IMR-90 (cell line): ENCODE measurements at regions not wholly inside any gene's neighbourhood (a gene's known extent, or its start where the extent isn't known, plus 50 kb on each side); places are given as distances from the start of the nearest gene placed in this dataset.

Experiments used
- ATAC-seq: fragments of 200-7000 bp; cut with Tn5 transposase; 2 replicates; pipeline ENCODE4 v1.9.1; 2020; ENCODE audit warnings: low read depth, mild to moderate bottlenecking, moderate library complexity
- BruUV-seq: library from RNA; stranded (reverse); fragments of 400-500 nt; replicated peaks from 2 replicates; lab custom pipeline; 2021; lab: Mats Ljungman, UMichigan
- CTCF ChIA-PET: fragments of 300-600 bp; formaldehyde crosslinking; extraction: SDS; loops from one replicate; lab custom pipeline; 2021; ENCODE audit warnings: antibody characterized with exemption; lab: Yijun Ruan, JAX
- POLR2A ChIA-PET: fragments of 300-600 bp; sonication (Branson Sonifier 250); formaldehyde crosslinking; loops from one replicate; lab custom pipeline; 2022; ENCODE audit warnings: antibody characterized with exemption; ENCODE audit not compliant: unreplicated experiment; lab: Charles Lee
- DNase-seq: peaks from one replicate; pipeline ENCODE4 v3.0.0; 2013
- H2AFZ ChIP-seq: replicated peaks from 2 replicates; pipeline ENCODE3; 2013; ENCODE audit warnings: low read length, mild to moderate bottlenecking; ENCODE audit not compliant: poor library complexity
- H2AK5ac ChIP-seq: 2 replicates; pipeline ENCODE4 v1.6.1; 2013; ENCODE audit warnings: low read depth, low read length, inconsistent platforms
- H2AK9ac ChIP-seq: replicated peaks from 2 replicates; pipeline ENCODE3; 2013; ENCODE audit warnings: mild to moderate bottlenecking, low read depth, low read length, moderate library complexity; ENCODE audit not compliant: poor library complexity
- H2BK120ac ChIP-seq: 2 replicates; pipeline ENCODE4 v1.6.1; 2013; ENCODE audit warnings: low read depth, low read length, inconsistent platforms
- H2BK15ac ChIP-seq: 3 replicates; pipeline ENCODE4 v1.6.1; 2013; ENCODE audit warnings: low read depth, low read length, inconsistent platforms
- H2BK20ac ChIP-seq: 2 replicates; pipeline ENCODE4 v1.6.1; 2013; ENCODE audit warnings: low read depth, mild to moderate bottlenecking, inconsistent platforms, low read length, moderate library complexity
- H2BK5ac ChIP-seq: 2 replicates; pipeline ENCODE4 v1.6.1; 2013; ENCODE audit warnings: mild to moderate bottlenecking, low read depth, low read length, inconsistent platforms; ENCODE audit not compliant: poor library complexity, severe bottlenecking
- H3K14ac ChIP-seq: replicated peaks from 2 replicates; pipeline ENCODE4 v1.6.1; 2013; ENCODE audit warnings: low read depth, low read length, inconsistent platforms
- H3K18ac ChIP-seq: 2 replicates; pipeline ENCODE4 v1.6.1; 2013; ENCODE audit warnings: low read depth, low read length, control low read depth
- H3K23ac ChIP-seq: 2 replicates; pipeline ENCODE4 v1.6.1; 2013; ENCODE audit warnings: low read depth, low read length, inconsistent platforms
- H3K27ac ChIP-seq: 2 replicates; pipeline ENCODE4 v1.5.1; 2013; ENCODE audit warnings: mild to moderate bottlenecking, control low read depth, low read length; ENCODE audit not compliant: insufficient read depth
- H3K27me3 ChIP-seq: 2 replicates; pipeline ENCODE4 v1.6.1; 2013; ENCODE audit warnings: low read length; ENCODE audit not compliant: control insufficient read depth, insufficient read depth
- H3K36me3 ChIP-seq: 2 replicates; pipeline ENCODE4 v1.6.1; 2013; ENCODE audit warnings: low read length, mixed read lengths; ENCODE audit not compliant: control insufficient read depth, insufficient read depth
- H3K4ac ChIP-seq: 2 replicates; pipeline ENCODE4 v1.6.1; 2013; ENCODE audit warnings: low read depth, low read length, inconsistent platforms
- H3K4me1 ChIP-seq: 2 replicates; pipeline ENCODE4 v1.6.1; 2013; ENCODE audit warnings: low read length, mixed read lengths; ENCODE audit not compliant: control insufficient read depth, insufficient read depth
- H3K4me2 ChIP-seq: 2 replicates; pipeline ENCODE4 v1.6.1; 2013; ENCODE audit warnings: low read depth, mild to moderate bottlenecking, control low read depth, low read length, moderate library complexity
- H3K4me3 ChIP-seq: 2 replicates; pipeline ENCODE4 v1.5.1; 2013; ENCODE audit warnings: low read depth, mild to moderate bottlenecking, control low read depth, low read length, moderate library complexity; ENCODE audit not compliant: insufficient read depth
- H3K56ac ChIP-seq: 2 replicates; pipeline ENCODE4 v1.6.1; 2013; ENCODE audit warnings: low read length, inconsistent platforms; ENCODE audit not compliant: insufficient read depth; ENCODE audit errors: extremely low read depth
- H3K79me1 ChIP-seq, 2 experiments: 2 replicates each; pipeline ENCODE4 v1.6.1; 2013; ENCODE audit warnings: low read length in 2 of 2, inconsistent platforms in 1 of 2, low read depth in 1 of 2
- H3K9ac ChIP-seq: 2 replicates; pipeline ENCODE4 v1.6.1; 2013; ENCODE audit warnings: low read depth, low read length, control low read depth
- H3K9me1 ChIP-seq: 2 replicates; pipeline ENCODE4 v1.6.1; 2013; ENCODE audit warnings: low read length, inconsistent platforms; ENCODE audit not compliant: insufficient read depth
- H3K9me3 ChIP-seq: 2 replicates; pipeline ENCODE4 v1.6.1; 2013; ENCODE audit warnings: low read length; ENCODE audit not compliant: control insufficient read depth, insufficient read depth
- H4K20me1 ChIP-seq: 2 replicates; pipeline ENCODE4 v1.6.1; 2013; ENCODE audit warnings: low read length, inconsistent platforms; ENCODE audit not compliant: insufficient read depth
- H4K5ac ChIP-seq: 2 replicates; pipeline ENCODE4 v1.6.1; 2013; ENCODE audit warnings: mild to moderate bottlenecking, low read depth, low read length, control low read depth
- H4K8ac ChIP-seq, 2 experiments: 2 replicates each; pipeline ENCODE4 v1.6.1; 2013; ENCODE audit warnings: low read depth in 2 of 2, low read length in 2 of 2, control low read depth in 1 of 2, inconsistent platforms in 1 of 2
- H4K91ac ChIP-seq: 2 replicates; pipeline ENCODE4 v1.6.1; 2013; ENCODE audit warnings: low read depth, low read length, inconsistent platforms; ENCODE audit not compliant: insufficient read depth
- BHLHE40 ChIP-seq: fragments of 150-350 bp; IDR thresholded peaks from 2 replicates; pipeline ENCODE4 v1.6.1; 2016; ENCODE audit warnings: mild to moderate bottlenecking, low read depth, low read length
- CEBPB ChIP-seq: IDR thresholded peaks from 2 replicates; pipeline ENCODE4 v1.6.1; 2012; ENCODE audit warnings: low read depth, low read length, improper control_type of control experiment
- CHD1 ChIP-seq: IDR thresholded peaks from 2 replicates; pipeline ENCODE4 v1.6.1; 2012; ENCODE audit warnings: low read depth, low read length, improper control_type of control experiment
- FOS ChIP-seq: fragments of 150-350 bp; IDR thresholded peaks from 2 replicates; pipeline ENCODE4 v1.6.1; 2016; ENCODE audit warnings: low read depth, low read length
- MAFK ChIP-seq: IDR thresholded peaks from 2 replicates; pipeline ENCODE4 v1.6.1; 2012; ENCODE audit warnings: low read depth, low read length, improper control_type of control experiment
- MAZ ChIP-seq: IDR thresholded peaks from 2 replicates; pipeline ENCODE4 v1.6.1; 2012; ENCODE audit warnings: low read depth, mild to moderate bottlenecking, low read length, improper control_type of control experiment, moderate library complexity, borderline replicate concordance
- MXI1 ChIP-seq: IDR thresholded peaks from 2 replicates; pipeline ENCODE4 v1.6.1; 2012; ENCODE audit warnings: low read depth, mild to moderate bottlenecking, low read length, moderate library complexity, borderline replicate concordance
- POLR2A ChIP-seq: IDR thresholded peaks from 2 replicates; pipeline ENCODE4 v1.6.1; 2012; ENCODE audit warnings: mild to moderate bottlenecking, low read depth, low read length
- RAD21 ChIP-seq: IDR thresholded peaks from 2 replicates; pipeline ENCODE4 v1.6.1; 2012; ENCODE audit warnings: low read length, improper control_type of control experiment
- RFX5 ChIP-seq: IDR thresholded peaks from 2 replicates; pipeline ENCODE4 v1.8.0; 2012; ENCODE audit warnings: low read depth, mild to moderate bottlenecking, low read length, moderate library complexity
- SMC3 ChIP-seq: fragments of 150-350 bp; IDR thresholded peaks from 2 replicates; pipeline ENCODE4 v1.6.1; 2016; ENCODE audit warnings: low read depth, mild to moderate bottlenecking, antibody characterized with exemption, low read length, moderate library complexity
- whole genome bisulfite sequencing, 2 experiments: methylation state at CpG; one replicate each; pipeline versions ENCODE4 v1.1.5 to v1.1.7; 2013; ENCODE audit warnings: missing lambda C conversion rate in 2 of 2; ENCODE audit not compliant: insufficient read length in 1 of 2; ENCODE audit errors: extremely low coverage in 2 of 2; 5-methylcytosine and 5-hydroxymethylcytosine counted together
- dilution Hi-C: fragments of 300-500 bp; cut with HindIII; formaldehyde crosslinking; loops from one replicate; pipeline ENCODE4 v1.14.3; 2018; ENCODE audit warnings: low sequenced_read_pairs; ENCODE audit not compliant: unreplicated experiment
- in situ Hi-C: fragments of 300-500 bp; cut with MboI; formaldehyde crosslinking; loops from 3 replicates; pipeline ENCODE4 v1.14.3; 2019; ENCODE audit warnings: low sequenced_read_pairs, inconsistent platforms, mixed read lengths
- intact Hi-C: fragments of 100-400 bp; cut with micrococcal nuclease; formaldehyde crosslinking; loops from 2 replicates; pipeline ENCODE4 v1.10.0; 2022
- TF ChIP-seq, protein P1 (sequence below): conservative IDR thresholded peaks from 2 replicates; pipeline ENCODE4 v1.5.1; 2012; ENCODE audit warnings: mild to moderate bottlenecking, low read depth, low read length, improper control_type of control experiment
- TF ChIP-seq, protein P2 (sequence below): fragments of 150-350 bp; IDR thresholded peaks from 2 replicates; pipeline ENCODE4 v1.6.1; 2017; ENCODE audit warnings: mild to moderate bottlenecking, antibody characterized with exemption, low read length, low read depth

DNA sequence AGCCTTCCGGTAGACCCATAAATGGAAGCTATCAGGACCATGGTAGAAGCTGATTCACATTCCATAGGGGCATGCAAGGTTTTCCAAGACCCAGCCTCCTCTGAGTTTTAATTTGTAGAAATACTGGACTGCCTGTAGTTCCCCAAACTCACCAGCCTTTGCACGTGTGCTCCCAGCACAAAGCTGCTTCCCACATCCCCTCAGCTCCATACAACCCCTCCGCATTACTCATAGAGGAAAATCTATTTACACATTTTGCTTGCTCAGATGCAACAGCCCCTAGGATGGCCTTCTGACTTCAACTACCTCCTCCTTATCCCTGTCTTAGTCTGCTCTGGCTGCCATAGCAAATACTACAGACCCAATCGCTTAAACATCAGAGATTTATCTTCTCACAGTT, 336.2 kb downstream of the SETD4 start:
- dilution Hi-C loops (no loop called here), in situ Hi-C loops (no loop called here), intact Hi-C loops (no loop called here)
- Histone ChIP-seq H3K9me3 (no peaks in the 10 kb centered on the region), H2BK120ac (no peak overlapping the region), H4K8ac (no peak overlapping the region), H2AK5ac (no peak overlapping the region), H3K4me3 (no peak overlapping the region), H3K79me1 (no peaks in the 10 kb centered on the region), H3K56ac (no peak overlapping the region), H3K9me1 (no peaks in the 10 kb centered on the region), H4K91ac (no peak overlapping the region), H3K4ac (no peak overlapping the region), H3K27ac (no peak overlapping the region), H2BK20ac (no peak overlapping the region), H3K4me1 (no peaks in the 10 kb centered on the region), H3K4me2 (no peak overlapping the region), H4K20me1 (no peaks in the 10 kb centered on the region), H3K9ac (no peak overlapping the region), H3K14ac (no peak overlapping the region), H3K27me3 (peaks cover 13% of the 10 kb centered on the region), H3K18ac (no peak overlapping the region), H3K23ac (no peak overlapping the region), H2BK15ac (no peak overlapping the region), H2AFZ (no peak overlapping the region), H4K5ac (no peak overlapping the region), H3K36me3 (no peaks in the 10 kb centered on the region), H2AK9ac (no peak overlapping the region), H2BK5ac (no peak overlapping the region)
- ATAC-seq, result no peak
- 100% methylated on average over 2 of the region's 4 CpGs; no CpG with 5 or more reads in 1 of the 2 experiments for WGBS, 2 experiments
- ChIA-PET CTCF (no interaction called here), POLR2A (no interaction called here)
- no peak for TF ChIP-seq MAFK
- no peak for TF ChIP-seq MAZ
- TF ChIP-seq, protein P1, sequence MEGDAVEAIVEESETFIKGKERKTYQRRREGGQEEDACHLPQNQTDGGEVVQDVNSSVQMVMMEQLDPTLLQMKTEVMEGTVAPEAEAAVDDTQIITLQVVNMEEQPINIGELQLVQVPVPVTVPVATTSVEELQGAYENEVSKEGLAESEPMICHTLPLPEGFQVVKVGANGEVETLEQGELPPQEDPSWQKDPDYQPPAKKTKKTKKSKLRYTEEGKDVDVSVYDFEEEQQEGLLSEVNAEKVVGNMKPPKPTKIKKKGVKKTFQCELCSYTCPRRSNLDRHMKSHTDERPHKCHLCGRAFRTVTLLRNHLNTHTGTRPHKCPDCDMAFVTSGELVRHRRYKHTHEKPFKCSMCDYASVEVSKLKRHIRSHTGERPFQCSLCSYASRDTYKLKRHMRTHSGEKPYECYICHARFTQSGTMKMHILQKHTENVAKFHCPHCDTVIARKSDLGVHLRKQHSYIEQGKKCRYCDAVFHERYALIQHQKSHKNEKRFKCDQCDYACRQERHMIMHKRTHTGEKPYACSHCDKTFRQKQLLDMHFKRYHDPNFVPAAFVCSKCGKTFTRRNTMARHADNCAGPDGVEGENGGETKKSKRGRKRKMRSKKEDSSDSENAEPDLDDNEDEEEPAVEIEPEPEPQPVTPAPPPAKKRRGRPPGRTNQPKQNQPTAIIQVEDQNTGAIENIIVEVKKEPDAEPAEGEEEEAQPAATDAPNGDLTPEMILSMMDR, result no peak
- TF ChIP-seq FOS, result no peak
- TF ChIP-seq BHLHE40, result no peak
- TF ChIP-seq CEBPB, result no peak
- no peak for TF ChIP-seq POLR2A
- TF ChIP-seq RAD21, result no peak
- no peak for TF ChIP-seq SMC3
- no peak for TF ChIP-seq RFX5
- no peak for TF ChIP-seq CHD1
- TF ChIP-seq, protein P2, sequence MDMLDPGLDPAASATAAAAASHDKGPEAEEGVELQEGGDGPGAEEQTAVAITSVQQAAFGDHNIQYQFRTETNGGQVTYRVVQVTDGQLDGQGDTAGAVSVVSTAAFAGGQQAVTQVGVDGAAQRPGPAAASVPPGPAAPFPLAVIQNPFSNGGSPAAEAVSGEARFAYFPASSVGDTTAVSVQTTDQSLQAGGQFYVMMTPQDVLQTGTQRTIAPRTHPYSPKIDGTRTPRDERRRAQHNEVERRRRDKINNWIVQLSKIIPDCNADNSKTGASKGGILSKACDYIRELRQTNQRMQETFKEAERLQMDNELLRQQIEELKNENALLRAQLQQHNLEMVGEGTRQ, result no peak
- no peak for TF ChIP-seq MXI1
- no peak for DNase-seq
- BruUV-seq, result no TSS peak
